ENCODE measurements at regions not wholly inside any gene's neighbourhood (a gene's known extent, or its start where the extent isn't known, plus 50 kb on each side); places are given as distances from the start of the nearest gene placed in this dataset.

GRCh38 chr7:53940483-53940882, 601.7 kb upstream of the VSTM2A start (continued):
- no peak for TF ChIP-seq CEBPB (IDR thresholded peaks at IDR 0.05; ENCODE audit: borderline replicate concordance in 1 of 2, low read depth in 2 of 2, low read length in 2 of 2)

GRCh38 chr7:53947732-53948131, 594.4 kb upstream of the VSTM2A start:
- SMC1A ChIA-PET (ENCODE audit: uncharacterized antibody, unreplicated experiment): no interaction called here
- H4K20me1 ChIP-seq (ENCODE audit: control insufficient read depth, insufficient read depth): no peaks in the 10 kb centered on the region
- H3K79me2 ChIP-seq (ENCODE audit: control insufficient read depth, insufficient read depth, low read length): no peaks in the 10 kb centered on the region
- in situ Hi-C loops (cut with MboI): no loop called here
- no peak for DNase-seq (ENCODE audit: low read depth, low spot score)
- H3K4me2 ChIP-seq (ENCODE audit: control insufficient read depth, insufficient read depth): no peak overlapping the region
- no peak for ATAC-seq
- H3K27ac ChIP-seq (ENCODE audit: control insufficient read depth, insufficient read depth): no peak overlapping the region
- no peaks in the 10 kb centered on the region for H3K4me1 ChIP-seq (ENCODE audit: control insufficient read depth, insufficient read depth, low read length)
- CTCF ChIA-PET: no interaction called here
- H3K9me3 ChIP-seq (replicated peaks; ENCODE audit: control insufficient read depth, insufficient read depth, low read length): no peaks in the 10 kb centered on the region
- no TSS peak for BruUV-seq (replicated peaks)
- intact Hi-C loops (cut with micrococcal nuclease; ENCODE audit: unreplicated experiment): no loop called here
- H2AFZ ChIP-seq (ENCODE audit: control insufficient read depth, low read depth, low read length): no peak overlapping the region
- 31% methylated on average over 6 of the region's 6 CpGs for WGBS (ENCODE audit: insufficient coverage, insufficient replicate concordance, low lambda C conversion rate, missing lambda C conversion rate)
- POLR2A ChIA-PET: no interaction called here
- no peak overlapping the region for H3K9ac ChIP-seq (ENCODE audit: control insufficient read depth, insufficient read depth, low read length)
- FAIRE-seq: no peak
- H3K36me3 ChIP-seq (ENCODE audit: control insufficient read depth in 2 of 2, insufficient read depth in 2 of 2, low read length in 1 of 2): no peaks in the 10 kb centered on the region
- no peak overlapping the region for H3K4me3 ChIP-seq
- H3K27me3 ChIP-seq (replicated peaks in 1 of 2; ENCODE audit: control insufficient read depth in 2 of 2, insufficient read depth in 2 of 2, low read length in 1 of 2): no peaks in the 10 kb centered on the region
- RAD21 ChIA-PET (ENCODE audit: unreplicated experiment): no interaction called here
- TF ChIP-seq ZNF24 (IDR thresholded peaks at IDR 0.05) (no peak), ZBED1 (IDR thresholded peaks at IDR 0.05; ENCODE audit: borderline replicate concordance) (no peak), JUND (IDR thresholded peaks at IDR 0.05; ENCODE audit: low read depth, low read length) (no peak), NFIC (IDR thresholded peaks at IDR 0.05; ENCODE audit: low read depth, low read length) (no peak), ZBTB40 (IDR thresholded peaks at IDR 0.05; ENCODE audit: borderline replicate concordance) (no peak), MAX (IDR thresholded peaks at IDR 0.05; ENCODE audit: low read depth, low read length) (no peak), FOS (IDR thresholded peaks at IDR 0.05; ENCODE audit: borderline replicate concordance, extremely low read depth, insufficient read length) (no peak), YBX1 (IDR thresholded peaks at IDR 0.05) (no peak), NRF1 (conservative IDR thresholded peaks at IDR 0.05; ENCODE audit: low read depth, low read length) (no peak), RAD21 (IDR thresholded peaks at IDR 0.05; ENCODE audit: insufficient read depth, low read depth, low read length) (no peak), SREBF2 (IDR thresholded peaks at IDR 0.05; ENCODE audit: low read length) (no peak), SMC3 (IDR thresholded peaks at IDR 0.05; ENCODE audit: borderline replicate concordance, low read length) (no peak), ZZZ3 (IDR thresholded peaks at IDR 0.05; ENCODE audit: control insufficient read depth, insufficient read length, low read depth) (no peak), WRNIP1 (IDR thresholded peaks at IDR 0.05; ENCODE audit: borderline replicate concordance, low read depth, low read length) (no peak), PML (IDR thresholded peaks at IDR 0.05; ENCODE audit: low read length) (no peak), ATF7 (IDR thresholded peaks at IDR 0.05; ENCODE audit: low read depth) (no peak), ZNF687 (IDR thresholded peaks at IDR 0.05) (no peak)

Data from GM12878 (cell line).